PC-9 (cell line): ENCODE measurements at regions not wholly inside any gene's neighbourhood (a gene's known extent, or its start where the extent isn't known, plus 50 kb on each side); places are given as distances from the start of the nearest gene placed in this dataset.

Experiments used
- CTCF ChIP-seq: fragments of 200-600 bp; sonication (generic); conservative IDR thresholded peaks from 2 replicates; pipeline ENCODE4 v1.6.1; 2017; ENCODE audit warnings: mixed run types, antibody characterized with exemption, mild to moderate bottlenecking, moderate library complexity
- EZH2 ChIP-seq: fragments of 200-600 bp; sonication (generic); IDR thresholded peaks from 2 replicates; pipeline ENCODE4 v1.8.0; 2017; ENCODE audit warnings: antibody characterized with exemption, low read depth

DNA sequence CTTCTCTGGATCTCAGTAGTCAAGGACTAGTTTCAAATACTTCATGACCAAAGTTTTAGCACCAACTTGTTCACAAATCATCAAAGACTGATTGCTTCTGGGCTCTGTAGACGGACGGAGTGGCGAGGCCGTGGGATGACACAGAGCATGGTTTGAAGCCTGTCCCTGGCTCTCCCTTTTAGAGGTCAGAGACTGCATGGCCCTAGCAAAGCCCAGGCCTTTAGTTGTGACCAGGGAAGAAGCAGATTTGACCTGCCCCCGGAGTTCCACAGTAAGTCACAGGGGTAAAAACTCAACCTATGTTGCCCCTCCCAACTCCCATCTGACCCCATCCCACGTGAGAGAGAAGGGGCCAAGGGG, 90.4 kb downstream of the SYNE3 start:
- TF ChIP-seq CTCF: no peak
- no peak for TF ChIP-seq EZH2
